A549 (cell line): ENCODE measurements at regions not wholly inside any gene's neighbourhood (a gene's known extent, or its start where the extent isn't known, plus 50 kb on each side); places are given as distances from the start of the nearest gene placed in this dataset.

Experiments used
- ATAC-seq, 2 experiments: fragments of 200-7000 bp in 1 of 2; fragments of >200 bp in 1 of 2; cut with Nextera tagmentation in 1 of 2; cut with Tn5 transposase in 1 of 2; 3 replicates each; pipeline versions ENCODE4 v1.8.0 to v1.9.1; 2018 to 2020; ENCODE audit warnings: mild to moderate bottlenecking in 1 of 2, moderate library complexity in 1 of 2
- CTCF ChIA-PET: fragments of 300-600 bp; sonication (Branson Sonifier 250); formaldehyde crosslinking; extraction: SDS; loops from one replicate; lab custom pipeline; 2021; ENCODE audit warnings: antibody characterized with exemption, inconsistent platforms; lab: Yijun Ruan, JAX
- POLR2A ChIA-PET: fragments of 350-600 bp; formaldehyde crosslinking; extraction: SDS; loops from one replicate; lab custom pipeline; 2021; ENCODE audit warnings: antibody characterized with exemption, inconsistent platforms; lab: Yijun Ruan, JAX
- DNase-seq, 2 experiments: peaks; one replicate each; pipeline versions ENCODE4 v3.0.0 to v3.0.0-alpha.2; 2011 to 2016; ENCODE audit warnings: low read depth in 1 of 2, low spot score in 1 of 2
- FAIRE-seq: peaks from 2 replicates; lab custom pipeline; 2011; peaks lifted over from hg19 to GRCh38; lab: Jason Lieb, UNC
- H3K27ac ChIP-seq, 2 experiments: fragments of >200 bp; sonication (Bioruptor Twin); formaldehyde crosslinking; 3 replicates each; pipeline ENCODE4 v1.5.1; 2016 to 2017
- H3K4me1 ChIP-seq: fragments of >200 bp; sonication (Bioruptor Twin); formaldehyde crosslinking; 3 replicates; pipeline ENCODE4 v1.6.1; 2016
- H3K4me2 ChIP-seq: fragments of >200 bp; sonication (Bioruptor Twin); formaldehyde crosslinking; 3 replicates; pipeline ENCODE4 v1.6.1; 2016
- H3K4me3 ChIP-seq: fragments of >200 bp; sonication (Bioruptor Twin); formaldehyde crosslinking; 3 replicates; pipeline ENCODE4 v1.5.1; 2016
- H3K9me3 ChIP-seq: fragments of >200 bp; sonication (Bioruptor Twin); formaldehyde crosslinking; 3 replicates; pipeline ENCODE4 v1.6.1; 2016
- BHLHE40 ChIP-seq: IDR thresholded peaks from 2 replicates; pipeline ENCODE4 v1.6.1; 2012; ENCODE audit warnings: low read depth, low read length, inconsistent platforms
- CHD2 ChIP-seq: fragments of 150-350 bp; IDR thresholded peaks from 2 replicates; pipeline ENCODE4 v1.6.1; 2014; ENCODE audit warnings: low read length; ENCODE audit not compliant: partially characterized antibody
- EHF ChIP-seq: fragments of 250-450 bp; sonication (Bioruptor Pico); IDR thresholded peaks from 2 replicates; pipeline ENCODE4 v1.5.0; 2020; ENCODE audit warnings: mild to moderate bottlenecking
- EHMT2 ChIP-seq: fragments of 200-600 bp; sonication (generic); IDR thresholded peaks from 2 replicates; pipeline ENCODE4 v1.6.1; 2016; ENCODE audit warnings: antibody characterized with exemption, low read depth, mild to moderate bottlenecking, moderate library complexity
- EP300 ChIP-seq, 2 experiments: fragments of >200 bp; sonication (Bioruptor Twin); formaldehyde crosslinking; IDR thresholded peaks; 2 replicates in 1 of 2; 3 replicates in 1 of 2; pipeline ENCODE4 v1.6.1; 2016 to 2017
- ESRRA ChIP-seq: fragments of 150-350 bp; IDR thresholded peaks from 2 replicates; pipeline ENCODE4 v1.6.1; 2014; ENCODE audit warnings: mild to moderate bottlenecking, low read length, borderline replicate concordance
- FOSB ChIP-seq: fragments of 250-450 bp; sonication (Bioruptor Pico); IDR thresholded peaks from 2 replicates; pipeline ENCODE4 v1.5.0; 2020; ENCODE audit warnings: mild to moderate bottlenecking, moderate library complexity
- FOSL2 ChIP-seq, 2 experiments: fragments of 450-650 bp in 1 of 2; fragments of >200 bp in 1 of 2; sonication (Bioruptor Twin) in 1 of 2; formaldehyde crosslinking; IDR thresholded peaks; 2 replicates each; pipeline versions ENCODE4 v1.5.0 to v1.6.1; 2016 to 2020; ENCODE audit warnings: mild to moderate bottlenecking in 1 of 2, moderate library complexity in 1 of 2
- FOXS1 ChIP-seq: fragments of 250-450 bp; sonication (Bioruptor Pico); IDR thresholded peaks from 2 replicates; pipeline ENCODE4 v1.5.0; 2020; ENCODE audit warnings: mild to moderate bottlenecking, moderate library complexity
- HDAC2 ChIP-seq: fragments of 200-600 bp; sonication (generic); IDR thresholded peaks from 2 replicates; pipeline ENCODE4 v1.6.1; 2016
- HEYL ChIP-seq: fragments of 250-450 bp; sonication (Bioruptor Pico); IDR thresholded peaks from 2 replicates; pipeline ENCODE4 v1.8.0; 2021; ENCODE audit warnings: mild to moderate bottlenecking, moderate library complexity
- HOXB5 ChIP-seq: fragments of 250-450 bp; sonication (Bioruptor Pico); IDR thresholded peaks from 2 replicates; pipeline ENCODE4 v1.5.0; 2020; ENCODE audit warnings: mild to moderate bottlenecking, moderate library complexity
- JUNB ChIP-seq: fragments of >200 bp; sonication (Bioruptor Twin); formaldehyde crosslinking; IDR thresholded peaks from 2 replicates; pipeline ENCODE4 v1.6.1; 2016
- KDM5A ChIP-seq: fragments of 200-600 bp; sonication (generic); IDR thresholded peaks from 2 replicates; pipeline ENCODE4 v1.6.1; 2016; ENCODE audit warnings: antibody characterized with exemption, mild to moderate bottlenecking
- MAZ ChIP-seq: fragments of 150-350 bp; IDR thresholded peaks from 2 replicates; pipeline ENCODE4 v1.6.1; 2014; ENCODE audit warnings: antibody characterized with exemption, low read depth, low read length, borderline replicate concordance
- NFE2L2 ChIP-seq: fragments of 150-350 bp; conservative IDR thresholded peaks from 2 replicates; pipeline ENCODE4 v1.6.1; 2014; ENCODE audit warnings: low read length
- RAD21 ChIP-seq, 2 experiments: fragments of >200 bp in 1 of 2; sonication (Bioruptor Twin) in 1 of 2; formaldehyde crosslinking in 1 of 2; IDR thresholded peaks in 1 of 2; conservative IDR thresholded peaks in 1 of 2; 2 replicates in 1 of 2; 3 replicates in 1 of 2; pipeline ENCODE4 v1.6.1; 2012 to 2018; ENCODE audit warnings: inconsistent platforms in 1 of 2
- RCOR1 ChIP-seq: fragments of 150-350 bp; IDR thresholded peaks from 2 replicates; pipeline ENCODE4 v1.6.1; 2014; ENCODE audit warnings: antibody characterized with exemption, low read length, low read depth
- WGBS: methylation state at CpG from one replicate; pipeline ENCODE4 v1.1.6; 2017; ENCODE audit errors: missing lambda C conversion rate; 5-methylcytosine and 5-hydroxymethylcytosine counted together
- TF ChIP-seq, protein P1 (sequence below): IDR thresholded peaks from 2 replicates; pipeline ENCODE4 v1.6.1; 2012
- TF ChIP-seq, protein P2 (sequence below): fragments of 250-450 bp; sonication (Bioruptor Pico); IDR thresholded peaks from 2 replicates; pipeline ENCODE4 v1.5.0; 2020; ENCODE audit warnings: low read depth, mild to moderate bottlenecking, moderate library complexity
- TF ChIP-seq, protein P3 (sequence below): fragments of 450-650 bp; IDR thresholded peaks from 2 replicates; pipeline ENCODE4 v1.6.1; 2014; ENCODE audit warnings: antibody characterized with exemption

DNA sequence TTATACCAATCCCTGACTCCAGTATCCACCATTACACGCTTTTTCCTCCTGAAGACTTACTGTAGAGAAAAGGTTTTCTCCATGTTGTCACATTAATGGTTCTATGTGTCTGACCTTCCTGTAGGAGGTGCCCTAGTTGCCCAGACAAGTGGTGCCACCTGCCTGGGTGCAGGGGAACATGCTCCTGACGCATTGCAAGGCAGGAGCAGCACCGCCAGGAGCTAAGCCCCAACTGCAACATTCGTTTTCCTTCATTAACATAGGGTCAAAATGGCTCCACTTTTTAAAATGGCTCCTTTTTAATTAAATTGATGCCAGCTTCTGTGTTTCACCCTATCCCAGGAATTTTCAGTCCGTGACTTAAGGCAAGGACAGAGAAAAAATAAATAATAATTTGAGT is 220.1 kb upstream of the SAMSN1 start:
- ChIA-PET CTCF (no interaction called here), POLR2A (no interaction called here)
- H3K4me1 ChIP-seq: no peaks in the 10 kb centered on the region
- no peak overlapping the region for H3K27ac ChIP-seq
- ATAC-seq (no peak), FAIRE-seq (no peak), DNase-seq (peak in 1 of 2 experiments; percentile 20)
- no peak overlapping the region for H3K4me3 ChIP-seq
- no peaks in the 10 kb centered on the region for H3K9me3 ChIP-seq
- no peak overlapping the region for H3K4me2 ChIP-seq
- TF ChIP-seq JUNB (no peak), RAD21 (conservative IDR thresholded peaks at IDR 0.05 in 1 of 2, IDR thresholded peaks at IDR 0.05 in 1 of 2) (no peak), BHLHE40 (no peak)
- 53% methylated on average over 5 of the region's 5 CpGs for WGBS

DNA sequence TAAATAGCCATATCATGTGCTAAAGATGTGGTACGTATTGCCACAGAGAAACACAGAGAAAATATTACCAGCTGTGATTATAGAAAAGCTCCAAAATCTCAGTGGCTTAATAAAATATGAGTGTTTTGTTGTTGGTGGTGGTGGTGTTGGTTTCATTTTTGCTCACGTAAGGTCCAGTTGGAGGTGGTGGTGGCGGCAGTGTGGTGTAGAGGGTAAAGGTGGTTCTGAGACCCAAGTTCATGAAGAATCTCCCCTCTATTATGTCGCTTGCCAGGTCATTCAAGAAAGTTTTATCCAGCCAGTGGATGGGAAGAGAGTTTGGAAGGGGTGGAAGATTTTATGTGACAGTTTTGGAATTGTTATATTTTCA is 217.6 kb upstream of the SAMSN1 start:
- ChIA-PET POLR2A (no interaction called here), CTCF (no interaction called here)
- H3K4me3 ChIP-seq: no peak overlapping the region
- WGBS: 37% methylated on average over 4 of the region's 4 CpGs
- H3K4me1 ChIP-seq: no peaks in the 10 kb centered on the region
- TF ChIP-seq, protein P1, sequence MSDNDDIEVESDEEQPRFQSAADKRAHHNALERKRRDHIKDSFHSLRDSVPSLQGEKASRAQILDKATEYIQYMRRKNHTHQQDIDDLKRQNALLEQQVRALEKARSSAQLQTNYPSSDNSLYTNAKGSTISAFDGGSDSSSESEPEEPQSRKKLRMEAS: no peak
- no peak for TF ChIP-seq EHF (CRISPR knock-in tag)
- TF ChIP-seq HEYL (CRISPR knock-in tag): no peak
- no peak for TF ChIP-seq FOXS1 (CRISPR knock-in tag)
- no peak for TF ChIP-seq HDAC2
- TF ChIP-seq ESRRA: no peak
- TF ChIP-seq MAZ: no peak
- TF ChIP-seq NFE2L2: no peak
- TF ChIP-seq KDM5A: no peak
- no peak for TF ChIP-seq FOSB (CRISPR knock-in tag)
- no peak for TF ChIP-seq EP300 (IDR thresholded peaks at IDR 0.05)
- TF ChIP-seq, all 56 proteins: peak for 0
- Histone ChIP-seq H3K27ac (no peak overlapping the region), H3K9me3 (no peaks in the 10 kb centered on the region), H3K4me2 (no peak overlapping the region)
- DNase-seq: no peak
- no peak for FAIRE-seq
- ATAC-seq: no peak

DNA sequence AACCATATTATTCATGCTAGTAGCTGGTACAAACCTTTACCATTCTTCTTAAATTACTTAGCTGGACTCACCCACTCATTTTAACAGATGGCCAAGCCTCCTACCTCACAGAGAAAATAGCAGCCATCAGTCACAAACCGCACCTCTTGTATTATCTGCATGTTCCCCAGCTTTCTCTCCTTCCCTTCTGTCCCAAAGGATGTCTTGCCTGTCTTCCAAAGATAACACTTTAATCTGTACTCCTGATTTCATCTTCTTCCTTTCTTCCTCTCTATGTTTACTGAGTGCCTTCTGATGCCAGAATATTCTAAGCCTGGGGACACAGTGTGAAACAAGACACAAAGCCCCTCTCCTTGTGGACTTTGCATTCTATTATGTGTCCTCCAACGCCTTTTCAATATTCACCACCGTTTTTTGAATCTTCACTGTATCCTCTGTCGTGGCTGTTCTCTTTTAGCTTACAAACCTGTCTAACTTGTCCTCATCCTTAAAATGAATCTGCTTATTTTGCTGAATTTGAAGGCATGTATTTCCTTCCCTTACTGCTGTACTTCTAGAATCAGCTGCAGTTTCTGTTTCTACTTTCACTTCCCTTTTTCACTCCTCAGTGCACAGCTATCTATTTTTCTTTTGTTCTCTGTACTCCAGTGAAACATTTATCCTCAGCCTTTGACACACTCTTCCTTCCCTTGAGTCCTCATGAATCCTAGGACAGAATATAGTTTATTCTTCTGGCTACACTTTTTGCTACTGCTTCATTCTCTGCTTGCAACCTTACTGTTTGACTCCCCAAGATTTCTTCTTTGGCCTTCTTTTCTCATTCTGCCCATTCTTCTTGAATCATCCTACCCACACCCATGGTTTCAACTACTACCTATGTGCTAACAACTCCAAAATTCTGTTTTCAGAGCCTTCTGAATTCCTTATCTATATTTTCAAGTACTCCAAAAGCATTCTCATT is 216.9 kb upstream of the SAMSN1 start:
- WGBS: 10% methylated on average over 4 of the region's 4 CpGs
- POLR2A ChIA-PET: no interaction called here
- TF ChIP-seq RCOR1: no peak
- TF ChIP-seq, protein P2, sequence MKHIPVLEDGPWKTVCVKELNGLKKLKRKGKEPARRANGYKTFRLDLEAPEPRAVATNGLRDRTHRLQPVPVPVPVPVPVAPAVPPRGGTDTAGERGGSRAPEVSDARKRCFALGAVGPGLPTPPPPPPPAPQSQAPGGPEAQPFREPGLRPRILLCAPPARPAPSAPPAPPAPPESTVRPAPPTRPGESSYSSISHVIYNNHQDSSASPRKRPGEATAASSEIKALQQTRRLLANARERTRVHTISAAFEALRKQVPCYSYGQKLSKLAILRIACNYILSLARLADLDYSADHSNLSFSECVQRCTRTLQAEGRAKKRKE (CRISPR knock-in tag): no peak
- TF ChIP-seq HOXB5 (CRISPR knock-in tag): no peak
- TF ChIP-seq, protein P3, sequence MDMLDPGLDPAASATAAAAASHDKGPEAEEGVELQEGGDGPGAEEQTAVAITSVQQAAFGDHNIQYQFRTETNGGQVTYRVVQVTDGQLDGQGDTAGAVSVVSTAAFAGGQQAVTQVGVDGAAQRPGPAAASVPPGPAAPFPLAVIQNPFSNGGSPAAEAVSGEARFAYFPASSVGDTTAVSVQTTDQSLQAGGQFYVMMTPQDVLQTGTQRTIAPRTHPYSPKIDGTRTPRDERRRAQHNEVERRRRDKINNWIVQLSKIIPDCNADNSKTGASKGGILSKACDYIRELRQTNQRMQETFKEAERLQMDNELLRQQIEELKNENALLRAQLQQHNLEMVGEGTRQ: no peak
- no peak for TF ChIP-seq FOSL2 (IDR thresholded peaks at IDR 0.05)
- TF ChIP-seq FOSL2 (CRISPR knock-in tag; IDR thresholded peaks at IDR 0.05): no peak
- TF ChIP-seq EP300 (IDR thresholded peaks at IDR 0.05): no peak
- TF ChIP-seq, protein P1: no peak
- no peak for TF ChIP-seq EHMT2
- TF ChIP-seq CHD2: no peak
- Histone ChIP-seq H3K4me3 (no peak overlapping the region), H3K9me3 (no peaks in the 10 kb centered on the region), H3K27ac (no peak overlapping the region), H3K4me1 (no peaks in the 10 kb centered on the region), H3K4me2 (no peak overlapping the region)
- DNase-seq: no peak
- CTCF ChIA-PET: no interaction called here
- no peak for ATAC-seq
- no peak for FAIRE-seq
